K562 (cell line): ENCODE measurements at regions not wholly inside any gene's neighbourhood (a gene's known extent, or its start where the extent isn't known, plus 50 kb on each side); places are given as distances from the start of the nearest gene placed in this dataset.

Experiments used
- ATAC-seq: fragments of 200-7000 bp; cut with Tn5 transposase; 3 replicates; pipeline ENCODE4 v1.9.1; 2020; ENCODE audit warnings: moderate library complexity
- BruUV-seq: library from RNA; stranded (reverse); fragments of 400-500 nt; replicated peaks from 2 replicates; lab custom pipeline; 2021; lab: Mats Ljungman, UMichigan
- CTCF ChIA-PET: fragments of 300-600 bp; formaldehyde crosslinking; extraction: SDS; loops from one replicate; lab custom pipeline; 2021; ENCODE audit warnings: low intra/inter-chr PET ratio; lab: Yijun Ruan, JAX
- POLR2A ChIA-PET: fragments of 300-600, 350-650 bp; sonication (Branson Sonifier 250); formaldehyde crosslinking; extraction: SDS; loops from one replicate; lab custom pipeline; 2021; ENCODE audit warnings: antibody characterized with exemption, inconsistent platforms; lab: Yijun Ruan, JAX
- DNase-seq, 4 experiments: peaks; one replicate each; pipeline versions ENCODE4 v3.0.0 to v3.0.0-alpha.2; 2011 to 2018; ENCODE audit warnings: low spot score in 3 of 4, mixed read lengths in 3 of 4; ENCODE audit errors: extremely low read depth in 1 of 4
- FAIRE-seq: peaks from 2 replicates; lab custom pipeline; 2011; peaks lifted over from hg19 to GRCh38; lab: Jason Lieb, UNC
- H2AFZ ChIP-seq: 2 replicates; pipeline ENCODE4 v1.6.0; 2011; ENCODE audit warnings: low read depth, low read length, control low read depth, inconsistent platforms
- H3K27ac ChIP-seq: fragments of 200-600 bp; 3 replicates; pipeline ENCODE4 v1.8.0; 2011; ENCODE audit warnings: low read depth, mild to moderate bottlenecking, control low read depth, inconsistent platforms, low read length, moderate library complexity, mixed read lengths; ENCODE audit errors: extremely low read depth
- H3K27me3 ChIP-seq, 2 experiments: fragments of 300-600 bp in 1 of 2; 2 replicates in 1 of 2; 3 replicates in 1 of 2; pipeline versions ENCODE4 v1.6.0 to v1.8.0; 2011; ENCODE audit warnings: inconsistent platforms in 2 of 2, low read length in 2 of 2, mild to moderate bottlenecking in 1 of 2, mixed read lengths in 1 of 2, moderate library complexity in 1 of 2; ENCODE audit not compliant: control insufficient read depth in 2 of 2, insufficient read depth in 2 of 2
- H3K36me3 ChIP-seq: fragments of 300-600 bp; 3 replicates; pipeline ENCODE4 v1.8.0; 2011; ENCODE audit warnings: mild to moderate bottlenecking, low read length, inconsistent platforms; ENCODE audit not compliant: control insufficient read depth, insufficient read depth
- H3K4me1 ChIP-seq, 2 experiments: fragments of 200-600 bp in 1 of 2; replicated peaks in 1 of 2; 2 replicates in 1 of 2; 3 replicates in 1 of 2; pipeline versions ENCODE4 v1.5.1 to v1.8.0; 2011; ENCODE audit warnings: inconsistent platforms in 2 of 2, low read length in 2 of 2, mild to moderate bottlenecking in 1 of 2, mixed read lengths in 1 of 2, moderate library complexity in 1 of 2; ENCODE audit not compliant: control insufficient read depth in 2 of 2, insufficient read depth in 2 of 2
- H3K4me2 ChIP-seq: 2 replicates; pipeline ENCODE4 v1.6.1; 2011; ENCODE audit warnings: low read length, control low read depth, inconsistent platforms, mixed read lengths; ENCODE audit not compliant: insufficient read depth
- H3K4me3 ChIP-seq: fragments of 200-600 bp; sonication (generic), shearing (Covaris generic); 2 replicates; pipeline ENCODE4 v1.5.1; 2016; ENCODE audit warnings: control low read depth, inconsistent platforms
- H3K79me2 ChIP-seq: fragments of 200-600 bp; 3 replicates; pipeline ENCODE4 v1.8.0; 2011; ENCODE audit warnings: low read length, inconsistent platforms; ENCODE audit not compliant: control insufficient read depth, insufficient read depth
- H3K9ac ChIP-seq, 2 experiments: 2 replicates each; pipeline versions ENCODE4 v1.6.0 to v1.6.1; 2011; ENCODE audit warnings: low read depth in 2 of 2, low read length in 2 of 2, control low read depth in 1 of 2, inconsistent platforms in 1 of 2, mild to moderate bottlenecking in 1 of 2, mixed read lengths in 1 of 2; ENCODE audit not compliant: insufficient read depth in 1 of 2
- H3K9me1 ChIP-seq: one replicate; pipeline ENCODE4 v1.6.0; 2011; ENCODE audit warnings: inconsistent platforms, mild to moderate bottlenecking, low read length, moderate library complexity; ENCODE audit not compliant: control insufficient read depth, insufficient read depth
- H3K9me3 ChIP-seq: replicated peaks from 2 replicates; pipeline ENCODE4 v1.5.1; 2011; ENCODE audit warnings: low read depth, low read length, inconsistent platforms; ENCODE audit not compliant: control insufficient read depth, insufficient read depth
- H4K20me1 ChIP-seq: replicated peaks from 2 replicates; pipeline ENCODE4 v1.6.1; 2011; ENCODE audit warnings: low read length, inconsistent platforms, mixed read lengths; ENCODE audit not compliant: control insufficient read depth, insufficient read depth
- ARID3A ChIP-seq: IDR thresholded peaks from 2 replicates; pipeline ENCODE4 v1.6.1; 2012; ENCODE audit warnings: low read depth, low read length, improper control_type of control experiment, borderline replicate concordance
- ARID3B ChIP-seq: fragments of 250-450 bp; sonication (Bioruptor Pico); IDR thresholded peaks from 2 replicates; pipeline ENCODE4 v1.4.0; 2020; ENCODE audit warnings: borderline replicate concordance
- ATF6 ChIP-seq: sonication (generic); formaldehyde crosslinking; IDR thresholded peaks from 2 replicates; pipeline ENCODE4 v1.4.0; 2020; ENCODE audit warnings: mild to moderate bottlenecking, missing genetic modification reagents
- DIDO1 ChIP-seq: fragments of 450-650 bp; IDR thresholded peaks from 2 replicates; pipeline ENCODE4 v1.6.1; 2016; ENCODE audit warnings: low read depth, missing biosample characterization, missing genetic modification characterization
- L3MBTL2 ChIP-seq: fragments of 450-650 bp; IDR thresholded peaks from 2 replicates; pipeline ENCODE4 v1.6.1; 2016; ENCODE audit warnings: mild to moderate bottlenecking, moderate library complexity
- NFXL1 ChIP-seq: fragments of 450-650 bp; formaldehyde crosslinking; IDR thresholded peaks from 2 replicates; pipeline ENCODE4 v1.4.0; 2021; ENCODE audit warnings: mild to moderate bottlenecking
- PCBP1 ChIP-seq: fragments of 200-400 bp; formaldehyde crosslinking; IDR thresholded peaks from 2 replicates; pipeline ENCODE4 v1.6.1; 2018; ENCODE audit warnings: mild to moderate bottlenecking, low read depth, low read length; ENCODE audit not compliant: poor library complexity, severe bottlenecking
- THAP7 ChIP-seq: fragments of 250-450 bp; sonication (Bioruptor Pico); IDR thresholded peaks from 2 replicates; pipeline ENCODE4 v1.5.0; 2021
- ZNF282 ChIP-seq: sonication (generic); formaldehyde crosslinking; IDR thresholded peaks from 2 replicates; pipeline ENCODE4 v1.8.1; 2023; ENCODE audit warnings: missing genetic modification reagents
- ZNF609 ChIP-seq: sonication (generic); formaldehyde crosslinking; IDR thresholded peaks from 2 replicates; pipeline ENCODE4 v1.8.1; 2023; ENCODE audit warnings: missing genetic modification reagents, mild to moderate bottlenecking, borderline replicate concordance
- WGBS: fragments of 100-300 bp; shearing (Covaris generic); methylation state at CpG from one replicate; pipeline ENCODE4 v1.1.6; 2016; ENCODE audit warnings: low coverage, mixed read lengths; ENCODE audit not compliant: insufficient coverage; ENCODE audit errors: missing lambda C conversion rate; 5-methylcytosine and 5-hydroxymethylcytosine counted together
- in situ Hi-C: fragments of 300-500 bp; cut with MboI; formaldehyde crosslinking; loops from 4 replicates; pipeline ENCODE4 v1.15.0; 2018; ENCODE audit warnings: inconsistent platforms, mixed read lengths
- intact Hi-C: fragments of 100-400 bp; cut with micrococcal nuclease; formaldehyde crosslinking; loops from 2 replicates; pipeline ENCODE4 v1.14.2; 2022

- H2AFZ ChIP-seq: no peak overlapping the region
Observed at GRCh38 chr4:81369886-81370285, 101.8 kb downstream of the RASGEF1B start.

More at GRCh38 chr4:81369886-81370285, 101.8 kb downstream of the RASGEF1B start:
- POLR2A ChIA-PET: no interaction called here
- no peak overlapping the region for H3K4me3 ChIP-seq
- DNase-seq (no peak), ATAC-seq (no peak)
- H3K36me3 ChIP-seq: no peaks in the 10 kb centered on the region
- peaks cover 0 to 4% of the 10 kb centered on the region in 2 experiments; a peak in 2 of 5 replicates for H3K27me3 ChIP-seq
- WGBS: 0% methylated on average over 4 of the region's 4 CpGs
- CTCF ChIA-PET: no interaction called here
- H3K27ac ChIP-seq: no peak overlapping the region
- H4K20me1 ChIP-seq: no peaks in the 10 kb centered on the region
- no peak overlapping the region for H3K9ac ChIP-seq
- H3K4me2 ChIP-seq: no peak overlapping the region
- no peaks in the 10 kb centered on the region for H3K4me1 ChIP-seq
- intact Hi-C loops: no loop called here
- no peaks in the 10 kb centered on the region for H3K9me3 ChIP-seq
- TF ChIP-seq ZNF609 (CRISPR knock-in tag): no peak
- no peak for TF ChIP-seq DIDO1 (tag)
- TF ChIP-seq L3MBTL2: no peak
- no peak for TF ChIP-seq ATF6 (CRISPR knock-in tag)
- TF ChIP-seq NFXL1 (CRISPR knock-in tag): no peak
- no peak for TF ChIP-seq PCBP1
- no peak for TF ChIP-seq THAP7
- no peak for TF ChIP-seq ARID3B (CRISPR knock-in tag)
- no peak for TF ChIP-seq ARID3A
- TF ChIP-seq ZNF282 (CRISPR knock-in tag): no peak
- TF ChIP-seq, all 486 proteins: peak for 0
- no peak for FAIRE-seq
- Histone ChIP-seq H3K9me1 (no peaks in the 10 kb centered on the region), H3K79me2 (no peaks in the 10 kb centered on the region)
- in situ Hi-C loops: no loop called here
- BruUV-seq: no TSS peak
